ENCODE measurements at regions not wholly inside any gene's neighbourhood (a gene's known extent, or its start where the extent isn't known, plus 50 kb on each side); places are given as distances from the start of the nearest gene placed in this dataset.

DNA sequence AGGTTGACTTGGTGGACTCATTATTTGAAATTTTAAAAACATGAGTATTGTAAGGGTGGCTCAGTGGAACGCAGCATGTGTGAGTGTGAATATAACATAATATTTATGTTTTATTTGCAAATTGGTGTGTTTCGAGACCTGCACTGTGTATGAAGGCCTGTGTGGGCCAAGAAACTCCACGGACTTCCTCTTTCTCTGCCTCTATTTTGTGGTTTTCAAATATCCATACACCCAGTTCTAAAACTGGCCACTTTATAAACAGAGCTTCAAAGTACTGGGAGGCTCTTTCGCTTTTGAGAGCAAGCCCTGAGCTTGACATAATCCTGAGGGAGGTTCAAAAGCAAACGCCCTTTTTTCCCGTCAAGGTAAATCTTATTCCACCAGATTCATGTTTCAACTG is 187.7 kb downstream of the GPAT3 start:
- no peak for TF ChIP-seq EZH2 (IDR thresholded peaks at IDR 0.05)
- TF ChIP-seq POLR2AphosphoS5 (IDR thresholded peaks at IDR 0.05; ENCODE audit: borderline replicate concordance, low read depth, low read length), result no peak
- TF ChIP-seq FOXP2 (optimal IDR thresholded peaks at IDR 0.05; ENCODE audit: control extremely low read depth, extremely low read length, insufficient read depth), result no peak
